Activated CD4-positive, alpha-beta T cell treated with anti-CD3 and anti-CD28 coated beads, Interleukin-2, amount 50 U/mL, for 48 hours (primary cell): ENCODE measurements at regions not wholly inside any gene's neighbourhood (a gene's known extent, or its start where the extent isn't known, plus 50 kb on each side); places are given as distances from the start of the nearest gene placed in this dataset.
A peak's percentile ranks its signal among the peaks of the same experiment; 100 is the strongest.
"Not testable (repeated sequence)": the region's sequence is repeated elsewhere in the genome, so short reads cannot be mapped to it uniquely, and the experiment has no call there.

Source experiments
- DNase-seq, 2 experiments: peaks; one replicate each; pipeline ENCODE4 v3.0.0-alpha.2; 2020

DNA sequence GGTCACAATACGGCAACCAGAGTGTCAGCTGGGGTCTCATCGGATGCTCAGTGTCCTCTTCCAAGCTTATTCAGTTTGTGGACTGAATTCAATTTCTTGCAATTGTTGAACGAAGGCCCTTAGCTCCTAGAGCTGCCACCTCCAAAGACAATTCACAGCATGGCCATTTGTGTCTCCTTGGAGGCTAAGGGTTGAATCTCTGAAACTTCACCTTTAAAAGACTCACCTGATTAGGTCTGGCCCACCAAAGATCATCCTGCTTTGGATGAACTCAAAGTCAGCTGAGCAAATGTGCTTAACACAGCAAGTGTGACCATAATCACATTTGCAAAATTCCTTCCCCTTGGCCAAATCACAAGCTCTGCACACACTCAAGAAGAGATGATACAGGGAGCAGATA, 175.9 kb downstream of the OTOP1 start:
- not testable (repeated sequence) for DNase-seq

DNA sequence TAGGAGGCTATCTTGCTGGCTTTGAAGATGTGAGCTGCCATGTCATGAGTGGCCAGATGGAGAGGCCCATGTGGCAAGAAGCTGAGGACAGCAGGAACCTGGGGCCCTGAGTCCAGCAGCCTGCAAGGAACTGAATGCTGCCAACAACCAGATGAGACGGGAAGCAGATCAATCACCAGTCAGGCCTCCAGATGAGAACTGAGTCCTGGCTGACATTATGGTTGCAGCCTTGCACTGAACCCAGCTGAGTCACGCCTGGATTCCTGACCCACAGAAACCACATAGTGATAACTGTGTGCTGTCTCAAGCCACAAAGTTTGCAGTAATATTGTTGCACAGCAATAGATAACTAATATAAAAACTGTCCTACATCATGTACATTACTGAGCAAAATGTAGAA, 173.8 kb downstream of the OTOP1 start:
- peak in 1 of 2 experiments; percentile 5 for DNase-seq

GRCh38 chr4:4057226-4057625, 169.5 kb downstream of the OTOP1 start:
- DNase-seq = not testable (repeated sequence)

DNA sequence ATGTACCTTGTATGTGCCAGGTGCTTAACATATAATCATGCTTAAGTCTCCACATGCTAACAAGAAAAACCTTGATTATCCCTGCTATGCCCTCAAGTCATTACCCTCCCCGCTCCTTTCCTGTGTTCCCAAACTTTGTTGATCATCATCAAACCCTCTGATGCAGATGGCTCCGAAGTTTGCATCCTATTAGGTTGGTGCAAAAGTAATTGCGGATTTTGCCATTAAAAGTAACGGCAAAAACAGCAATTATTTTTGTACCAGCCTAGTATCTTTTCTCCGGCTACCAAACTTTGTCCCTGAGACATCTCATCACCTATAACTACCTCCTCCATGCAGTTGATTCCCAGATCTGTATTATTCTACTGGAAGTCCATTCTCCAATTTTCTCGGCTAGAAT, 142.6 kb downstream of the OTOP1 start:
- not testable (repeated sequence) for DNase-seq

GRCh38 chr4:4089716-4090419, 136.9 kb downstream of the OTOP1 start:
- DNase-seq = not testable (repeated sequence)

DNA sequence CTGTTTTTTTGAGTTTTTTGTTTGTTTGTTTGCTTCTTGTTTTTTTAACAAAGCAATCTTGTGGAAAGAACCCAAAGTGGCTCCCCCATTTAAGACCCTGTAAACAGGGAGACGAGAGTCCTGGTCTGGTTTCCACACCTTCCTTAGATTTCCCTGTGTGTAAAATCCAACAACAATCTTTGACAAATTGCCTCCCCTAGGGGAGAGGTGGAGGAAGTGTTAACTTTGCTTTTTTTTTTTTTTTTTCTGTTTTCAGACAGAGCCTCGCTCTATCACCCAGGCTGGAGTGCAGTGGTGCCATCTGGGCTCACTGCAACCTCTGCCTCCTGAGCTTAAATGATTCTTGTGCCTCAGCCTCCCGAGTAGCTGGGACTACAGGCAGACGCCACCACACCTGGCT, 136.0 kb downstream of the OTOP1 start:
- not testable (repeated sequence) for DNase-seq

- DNase-seq = not testable (repeated sequence)
Measured at GRCh38 chr4:4092159-4092558, 134.6 kb downstream of the OTOP1 start.

DNA sequence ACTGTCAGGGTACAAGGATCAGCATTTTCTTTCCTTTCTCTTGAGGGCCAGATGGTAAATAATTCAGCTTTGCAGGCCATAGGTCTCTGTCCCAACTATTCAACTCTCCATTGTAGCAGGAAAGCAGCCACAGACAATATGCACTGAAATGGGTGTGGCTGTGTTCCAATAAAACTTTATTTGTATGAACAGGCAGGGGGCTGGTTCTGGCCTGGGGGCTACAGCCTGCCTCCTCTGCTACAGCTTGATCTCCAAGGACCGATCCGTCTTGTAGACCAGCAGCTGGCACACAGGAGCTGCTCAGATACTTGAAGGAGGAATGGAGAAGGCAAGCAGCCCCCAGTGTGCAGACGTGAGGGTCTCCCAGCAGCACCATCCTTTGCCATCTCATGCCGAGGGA, 127.1 kb downstream of the OTOP1 start:
- not testable (repeated sequence) for DNase-seq

GRCh38 chr4:4106923-4107322, 119.8 kb downstream of the OTOP1 start:
- DNase-seq = peak in 1 of 2 experiments; percentile 5

DNA sequence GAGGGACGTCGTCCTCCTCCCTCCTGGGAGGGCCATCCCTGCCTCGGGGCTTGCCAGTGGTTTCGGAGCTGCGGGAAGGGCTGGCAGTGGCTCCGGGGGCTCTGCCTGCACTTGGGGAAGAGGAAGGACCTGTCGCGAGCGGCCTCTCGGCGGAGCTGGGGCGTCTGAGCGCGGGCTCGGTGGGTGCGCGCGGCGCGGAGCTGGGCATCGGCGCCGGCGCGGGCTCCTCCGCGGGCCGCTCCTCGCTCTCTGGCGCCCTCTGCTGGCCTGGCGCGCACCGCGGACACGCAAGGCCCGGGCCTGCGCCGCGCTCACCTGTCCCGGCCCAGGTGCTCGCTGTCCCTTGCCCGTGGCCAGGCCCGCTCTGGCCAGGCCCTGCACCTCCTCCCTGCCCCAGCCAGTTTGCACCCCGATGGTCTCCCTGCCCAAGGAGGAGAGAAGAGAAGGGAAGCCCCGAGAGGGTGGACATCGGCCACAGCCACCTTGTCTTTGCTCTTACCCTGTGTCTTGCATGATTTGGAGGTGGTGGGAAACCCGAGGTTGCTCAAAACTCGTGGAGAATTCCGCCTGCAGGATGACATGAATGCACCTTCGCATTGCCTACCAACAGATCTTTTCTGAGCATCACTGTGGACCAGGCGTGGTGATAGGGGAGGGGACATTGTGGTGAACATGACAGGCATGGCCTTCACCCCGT, 119.2 kb downstream of the OTOP1 start:
- DNase-seq = peak; percentile 75

GRCh38 chr4:4115381-4115780, 111.3 kb downstream of the OTOP1 start:
- DNase-seq = not testable (repeated sequence)

GRCh38 chr4:4116901-4117300, 109.8 kb downstream of the OTOP1 start:
- not testable (repeated sequence) for DNase-seq

DNA sequence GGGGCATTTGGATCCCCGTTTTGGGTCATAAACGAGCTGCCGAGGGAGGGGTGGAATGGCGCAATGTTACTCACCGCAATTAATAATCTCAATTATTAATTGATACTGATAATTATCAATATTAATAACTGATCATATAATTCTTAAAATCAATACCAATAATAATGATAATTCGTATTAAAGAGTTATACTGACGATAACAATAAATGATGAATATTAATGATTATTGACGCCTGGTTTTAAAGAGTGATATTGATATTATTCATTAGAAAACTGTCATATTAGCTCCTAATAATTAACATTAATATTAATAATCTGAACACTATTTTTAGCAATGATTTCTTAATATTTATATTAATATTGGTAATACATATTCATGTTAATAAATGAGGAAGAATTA, 92.4 kb downstream of the OTOP1 start:
- not testable (repeated sequence) for DNase-seq

- DNase-seq = not testable (repeated sequence)
Measured at GRCh38 chr4:4136621-4137020, 90.1 kb downstream of the OTOP1 start.
